HG02588 (cell line): ENCODE measurements at regions not wholly inside any gene's neighbourhood (a gene's known extent, or its start where the extent isn't known, plus 50 kb on each side); places are given as distances from the start of the nearest gene placed in this dataset.
A peak's percentile ranks its signal among the peaks of the same experiment; 100 is the strongest.

ENCODE experiments used
- ATAC-seq: cut with Tn5 transposase; IDR thresholded peaks from one replicate; pipeline ENCODE4 v1.9.1; 2021; ENCODE audit warnings: mild to moderate bottlenecking, moderate library complexity; ENCODE audit not compliant: unreplicated experiment

DNA sequence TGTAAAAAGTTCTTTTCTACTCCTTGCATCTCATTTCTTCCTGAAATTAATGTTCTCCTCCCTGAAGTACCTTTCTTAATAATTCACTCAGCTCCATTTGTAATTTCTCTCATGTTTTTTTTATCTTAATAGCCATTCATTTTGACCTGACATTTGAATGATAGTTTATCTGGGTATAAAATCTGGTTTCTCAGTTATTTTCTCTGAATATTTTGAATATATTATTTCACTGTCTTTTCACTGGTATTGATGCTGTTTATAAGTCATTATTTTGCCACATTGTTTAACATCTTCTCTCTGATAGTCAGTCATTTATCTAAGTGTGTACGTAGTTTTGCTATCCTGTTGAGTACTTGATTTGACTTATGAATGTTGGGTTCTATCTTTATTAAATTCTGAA, 68.8 kb upstream of the ARHGAP18 start:
- no peak for ATAC-seq

DNA sequence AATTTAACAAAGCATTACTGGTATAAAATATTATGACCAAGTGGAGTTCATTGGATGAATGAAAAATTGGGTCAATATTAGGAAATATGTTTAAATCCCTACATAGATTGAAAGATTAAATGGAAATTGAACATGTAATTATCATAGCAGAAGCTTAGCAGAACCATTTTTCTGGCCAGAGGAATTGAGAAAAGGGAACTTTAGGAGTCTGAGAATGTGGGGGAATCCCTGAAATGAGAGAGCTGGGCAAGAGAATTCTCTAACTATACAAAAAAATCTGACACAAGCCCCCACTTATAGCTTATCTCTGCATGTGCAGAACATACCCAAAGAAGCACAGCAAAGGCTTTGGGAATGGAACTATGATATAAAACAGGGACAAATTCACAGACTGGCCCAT, 67.4 kb upstream of the ARHGAP18 start:
- no peak for ATAC-seq

DNA sequence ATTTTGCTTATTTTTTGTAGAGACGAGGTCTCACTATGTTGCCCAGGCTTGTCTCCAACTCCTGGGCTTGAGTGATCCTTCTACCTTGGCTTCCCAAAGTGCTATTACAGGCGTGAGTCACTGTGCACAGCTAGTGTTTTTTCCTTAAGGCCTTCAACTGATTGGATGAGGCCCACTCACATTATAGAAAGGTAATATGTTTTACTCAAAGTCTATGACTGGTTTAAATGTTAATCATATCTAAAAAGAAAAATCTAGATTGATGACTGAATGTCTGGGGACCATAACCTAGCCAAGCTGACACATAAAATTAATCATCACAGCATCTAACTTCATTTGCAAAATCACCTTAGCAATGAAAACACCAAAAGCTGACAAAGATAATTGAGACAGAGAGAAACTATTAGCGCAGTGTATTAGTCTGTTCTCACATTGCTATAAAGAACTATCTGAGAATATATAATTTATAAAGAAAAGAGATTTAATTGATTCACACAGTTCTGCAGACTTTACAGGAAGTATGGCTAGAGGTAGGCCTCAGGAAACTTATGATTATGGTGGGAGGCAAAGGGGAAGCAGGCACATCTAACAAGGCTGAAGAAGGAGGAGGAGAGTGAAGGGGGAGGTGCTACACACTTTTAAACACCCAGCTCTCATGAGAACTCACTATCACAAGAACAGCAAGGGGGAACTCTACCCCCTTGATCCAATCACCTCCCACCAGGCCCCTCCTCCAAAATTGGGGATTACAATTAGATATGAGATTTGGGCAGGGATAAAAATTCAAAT, 66.8 kb upstream of the ARHGAP18 start:
- no peak for ATAC-seq

- no peak for ATAC-seq
Measured at GRCh38 chr6:129774697-129775447, 64.9 kb upstream of the ARHGAP18 start.

- no peak for ATAC-seq
Measured at GRCh38 chr6:129773304-129773703, 63.3 kb upstream of the ARHGAP18 start.

GRCh38 chr6:129771678-129772077, 61.7 kb upstream of the ARHGAP18 start:
- no peak for ATAC-seq

GRCh38 chr6:129767776-129768485, 58.0 kb upstream of the ARHGAP18 start:
- ATAC-seq: no peak

GRCh38 chr6:129766959-129767728, 57.2 kb upstream of the ARHGAP18 start:
- ATAC-seq: peak; percentile 85

GRCh38 chr6:129764761-129765407, 54.9 kb upstream of the ARHGAP18 start:
- no peak for ATAC-seq

GRCh38 chr6:129759796-129760605, 50.0 kb upstream of the ARHGAP18 start:
- no peak for ATAC-seq
